Natural killer cell (primary cell): ENCODE measurements at regions not wholly inside any gene's neighbourhood (a gene's known extent, or its start where the extent isn't known, plus 50 kb on each side); places are given as distances from the start of the nearest gene placed in this dataset.

Experiments
- ATAC-seq, 3 donors: fragments of 150-1000 bp in 2 of 3; fragments of 200-7000 bp in 1 of 3; cut with Tn5 transposase; 1 replicate in 1 of 3; 2 replicates in 2 of 3; pipeline ENCODE4 v1.10.0; 2021; ENCODE audit warnings: mild to moderate bottlenecking in 2 of 3, moderate library complexity in 2 of 3
- DNase-seq, 2 donors: peaks; one replicate each; pipeline versions ENCODE4 v3.0.0 to v3.0.0-alpha.2; 2013 to 2021; ENCODE audit warnings: mixed read lengths in 1 of 2
- H3K27ac ChIP-seq: one replicate; pipeline ENCODE4 v1.5.1; 2013; ENCODE audit warnings: mild to moderate bottlenecking, low read length
- H3K27me3 ChIP-seq: one replicate; pipeline ENCODE4 v1.6.1; 2013; ENCODE audit warnings: low read length; ENCODE audit not compliant: control insufficient read depth, insufficient read depth
- H3K36me3 ChIP-seq: one replicate; pipeline ENCODE4 v1.6.1; 2013; ENCODE audit warnings: low read length; ENCODE audit not compliant: control insufficient read depth, insufficient read depth
- H3K4me1 ChIP-seq: one replicate; pipeline ENCODE4 v1.6.1; 2013; ENCODE audit warnings: low read length; ENCODE audit not compliant: control insufficient read depth, insufficient read depth
- H3K4me3 ChIP-seq: one replicate; pipeline ENCODE4 v1.5.1; 2013; ENCODE audit warnings: low read length
- H3K9me3 ChIP-seq: one replicate; pipeline ENCODE4 v1.6.1; 2013; ENCODE audit warnings: low read length; ENCODE audit not compliant: control insufficient read depth, insufficient read depth
- H3K27ac Mint-ChIP-seq, 2 donors: one replicate each; pipeline ENCODE4 v1.8.0; 2022; ENCODE audit warnings: mild to moderate bottlenecking in 2 of 2, mixed read lengths in 2 of 2, moderate library complexity in 1 of 2
- H3K27me3 Mint-ChIP-seq, 2 donors: one replicate each; pipeline ENCODE4 v1.8.0; 2022; ENCODE audit warnings: low read depth in 2 of 2, mixed read lengths in 2 of 2
- H3K36me3 Mint-ChIP-seq: one replicate; pipeline ENCODE4 v1.8.0; 2022; ENCODE audit warnings: mixed read lengths
- H3K4me1 Mint-ChIP-seq, 2 donors: one replicate each; pipeline ENCODE4 v1.8.0; 2022; ENCODE audit warnings: mixed read lengths in 2 of 2
- H3K4me3 Mint-ChIP-seq: one replicate; pipeline ENCODE4 v1.8.0; 2022; ENCODE audit warnings: mild to moderate bottlenecking, moderate library complexity, mixed read lengths
- H3K9me3 Mint-ChIP-seq, 2 donors: one replicate each; pipeline ENCODE4 v1.8.0; 2022; ENCODE audit warnings: mixed read lengths in 2 of 2
- WGBS: methylation state at CpG from one replicate; pipeline ENCODE4 v1.1.7; 2013; ENCODE audit warnings: missing lambda C conversion rate; ENCODE audit not compliant: insufficient coverage; 5-methylcytosine and 5-hydroxymethylcytosine counted together
- intact Hi-C: fragments of 100-400 bp; cut with micrococcal nuclease; formaldehyde crosslinking; loops from one replicate; pipeline ENCODE4 v1.14.2; 2022
- TF ChIP-seq, protein P1 (sequence below): fragments of 200-600 bp; IDR thresholded peaks from one replicate; pipeline ENCODE4 v1.8.0; 2022; ENCODE audit warnings: antibody characterized with exemption

GRCh38 chr17:12584727-12585126, 81.0 kb upstream of the MYOCD start:
- H3K4me1 Mint-ChIP-seq = no peaks in the 10 kb centered on the region
- H3K4me3 Mint-ChIP-seq = no peak overlapping the region
- H3K36me3 Mint-ChIP-seq = no peaks in the 10 kb centered on the region
- H3K27ac Mint-ChIP-seq = no peak overlapping the region
- H3K27me3 Mint-ChIP-seq = no peaks in the 10 kb centered on the region
- ATAC-seq = no peak
- intact Hi-C loops = no loop called here
- no peak overlapping the region for H3K4me3 ChIP-seq
- H3K4me1 ChIP-seq = no peaks in the 10 kb centered on the region
- WGBS = 92% methylated on average over 6 of the region's 7 CpGs
- no peak overlapping the region for H3K27ac ChIP-seq
- peaks cover 6% of the 10 kb centered on the region for H3K9me3 ChIP-seq
- H3K27me3 ChIP-seq = no peaks in the 10 kb centered on the region
- peaks cover 6 to 19% of the 10 kb centered on the region in 2 donors for H3K9me3 Mint-ChIP-seq
- DNase-seq = no peak
- no peaks in the 10 kb centered on the region for H3K36me3 ChIP-seq
- TF ChIP-seq, protein P1, sequence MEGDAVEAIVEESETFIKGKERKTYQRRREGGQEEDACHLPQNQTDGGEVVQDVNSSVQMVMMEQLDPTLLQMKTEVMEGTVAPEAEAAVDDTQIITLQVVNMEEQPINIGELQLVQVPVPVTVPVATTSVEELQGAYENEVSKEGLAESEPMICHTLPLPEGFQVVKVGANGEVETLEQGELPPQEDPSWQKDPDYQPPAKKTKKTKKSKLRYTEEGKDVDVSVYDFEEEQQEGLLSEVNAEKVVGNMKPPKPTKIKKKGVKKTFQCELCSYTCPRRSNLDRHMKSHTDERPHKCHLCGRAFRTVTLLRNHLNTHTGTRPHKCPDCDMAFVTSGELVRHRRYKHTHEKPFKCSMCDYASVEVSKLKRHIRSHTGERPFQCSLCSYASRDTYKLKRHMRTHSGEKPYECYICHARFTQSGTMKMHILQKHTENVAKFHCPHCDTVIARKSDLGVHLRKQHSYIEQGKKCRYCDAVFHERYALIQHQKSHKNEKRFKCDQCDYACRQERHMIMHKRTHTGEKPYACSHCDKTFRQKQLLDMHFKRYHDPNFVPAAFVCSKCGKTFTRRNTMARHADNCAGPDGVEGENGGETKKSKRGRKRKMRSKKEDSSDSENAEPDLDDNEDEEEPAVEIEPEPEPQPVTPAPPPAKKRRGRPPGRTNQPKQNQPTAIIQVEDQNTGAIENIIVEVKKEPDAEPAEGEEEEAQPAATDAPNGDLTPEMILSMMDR = no peak

- Mint-ChIP-seq H3K27me3 (no peaks in the 10 kb centered on the region), H3K4me1 (no peaks in the 10 kb centered on the region), H3K9me3 (peaks cover 3 to 12% of the 10 kb centered on the region in 2 donors), H3K27ac (no peak overlapping the region), H3K4me3 (no peak overlapping the region), H3K36me3 (no peaks in the 10 kb centered on the region)
- H3K9me3 ChIP-seq = no peaks in the 10 kb centered on the region
- H3K27ac ChIP-seq = no peak overlapping the region
- TF ChIP-seq, protein P1 = no peak
- DNase-seq (no peak), ATAC-seq (no peak)
- H3K27me3 ChIP-seq = no peaks in the 10 kb centered on the region
- no peak overlapping the region for H3K4me3 ChIP-seq
- H3K4me1 ChIP-seq = no peaks in the 10 kb centered on the region
- 96% methylated on average over 3 of the region's 5 CpGs for WGBS
- intact Hi-C loops = no loop called here
- no peaks in the 10 kb centered on the region for H3K36me3 ChIP-seq
Measured at GRCh38 chr17:12588531-12588930, 77.2 kb upstream of the MYOCD start.

- DNase-seq (no peak), ATAC-seq (no peak)
- H3K27me3 ChIP-seq = no peaks in the 10 kb centered on the region
- TF ChIP-seq, protein P1 = no peak
- Mint-ChIP-seq H3K4me1 (no peaks in the 10 kb centered on the region), H3K27ac (no peak overlapping the region), H3K27me3 (no peaks in the 10 kb centered on the region), H3K9me3 (no peaks in the 10 kb centered on the region), H3K4me3 (no peak overlapping the region), H3K36me3 (no peaks in the 10 kb centered on the region)
- intact Hi-C loops = no loop called here
- H3K9me3 ChIP-seq = no peaks in the 10 kb centered on the region
- no peak overlapping the region for H3K27ac ChIP-seq
- H3K4me1 ChIP-seq = no peaks in the 10 kb centered on the region
- WGBS = 85% methylated on average over 9 of the region's 10 CpGs
- H3K36me3 ChIP-seq = no peaks in the 10 kb centered on the region
- no peak overlapping the region for H3K4me3 ChIP-seq
Measured at GRCh38 chr17:12590417-12590816, 75.3 kb upstream of the MYOCD start.

DNA sequence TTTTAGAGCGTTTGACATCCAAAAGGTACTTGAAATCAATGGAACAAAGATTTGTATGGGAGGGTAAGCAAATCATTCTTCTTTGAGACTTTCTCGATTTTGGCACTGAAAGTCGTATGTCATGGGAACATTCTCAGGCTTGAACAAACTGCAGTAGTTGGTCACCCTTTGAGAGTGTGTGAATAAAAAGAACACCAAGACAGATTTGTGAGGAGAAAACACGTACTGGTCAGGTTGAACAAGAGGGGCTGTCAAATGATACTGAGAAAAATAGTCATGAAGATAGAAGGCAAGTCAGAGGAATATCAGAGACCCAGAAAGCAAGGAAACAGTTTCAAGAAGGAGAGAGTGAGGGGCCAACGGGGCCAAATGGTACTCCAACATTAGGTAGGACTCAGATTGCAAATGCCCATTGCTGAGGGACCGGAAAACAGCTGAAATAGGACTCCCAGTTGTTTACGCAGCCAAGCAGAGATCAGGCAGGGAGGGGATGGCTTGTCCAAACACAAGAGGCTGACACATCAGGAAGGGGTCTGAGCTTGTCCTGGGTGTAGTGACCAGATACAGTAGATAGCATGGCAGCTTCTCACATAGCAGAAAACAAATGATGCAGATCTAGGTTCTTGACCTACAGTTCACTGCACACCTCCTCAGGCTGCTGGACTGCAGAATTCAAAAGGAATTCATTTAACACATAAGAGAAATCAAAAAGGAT, 74.5 kb upstream of the MYOCD start:
- Mint-ChIP-seq H3K27ac (no peak overlapping the region), H3K9me3 (no peaks in the 10 kb centered on the region), H3K27me3 (no peaks in the 10 kb centered on the region), H3K4me1 (no peaks in the 10 kb centered on the region), H3K4me3 (no peak overlapping the region), H3K36me3 (no peaks in the 10 kb centered on the region)
- no peak for ATAC-seq
- Histone ChIP-seq H3K9me3 (no peaks in the 10 kb centered on the region), H3K27me3 (no peaks in the 10 kb centered on the region), H3K36me3 (no peaks in the 10 kb centered on the region), H3K4me3 (no peak overlapping the region), H3K4me1 (no peaks in the 10 kb centered on the region), H3K27ac (no peak overlapping the region)
- TF ChIP-seq, protein P1 = no peak
- 64% methylated on average over 7 of the region's 7 CpGs for WGBS
- no peak for DNase-seq
- intact Hi-C loops = no loop called here
